WI38 (cell line): ENCODE measurements at regions not wholly inside any gene's neighbourhood (a gene's known extent, or its start where the extent isn't known, plus 50 kb on each side); places are given as distances from the start of the nearest gene placed in this dataset.

Experiments
- H3K4me3 ChIP-seq: 2 replicates; pipeline ENCODE4 v1.5.1; 2011; ENCODE audit warnings: low read depth, mild to moderate bottlenecking, control low read depth, low read length
- TF ChIP-seq, protein P1 (sequence below): IDR thresholded peaks from 2 replicates; pipeline ENCODE4 v1.5.1; 2012; ENCODE audit warnings: low read depth, mild to moderate bottlenecking, control low read depth, low read length

DNA sequence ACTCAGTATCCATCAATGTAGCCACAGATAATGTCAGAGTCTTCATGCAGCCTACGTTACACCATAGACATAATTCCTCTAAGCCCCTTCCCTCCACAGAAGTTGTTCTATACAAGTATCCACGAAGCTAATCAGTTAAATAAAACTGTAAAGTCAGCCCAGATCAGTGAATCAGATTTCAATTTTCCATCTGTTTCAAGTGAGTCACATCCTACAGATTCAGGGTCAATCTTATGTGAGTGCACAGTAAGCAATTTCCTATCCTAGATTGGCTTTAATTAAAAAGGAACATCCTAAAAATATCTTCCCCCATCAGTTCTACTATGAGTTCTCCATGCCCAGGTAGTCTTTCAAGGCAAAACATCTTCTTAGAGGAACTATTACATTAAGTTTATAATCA, 402.5 kb downstream of the EFNA5 start:
- TF ChIP-seq, protein P1, sequence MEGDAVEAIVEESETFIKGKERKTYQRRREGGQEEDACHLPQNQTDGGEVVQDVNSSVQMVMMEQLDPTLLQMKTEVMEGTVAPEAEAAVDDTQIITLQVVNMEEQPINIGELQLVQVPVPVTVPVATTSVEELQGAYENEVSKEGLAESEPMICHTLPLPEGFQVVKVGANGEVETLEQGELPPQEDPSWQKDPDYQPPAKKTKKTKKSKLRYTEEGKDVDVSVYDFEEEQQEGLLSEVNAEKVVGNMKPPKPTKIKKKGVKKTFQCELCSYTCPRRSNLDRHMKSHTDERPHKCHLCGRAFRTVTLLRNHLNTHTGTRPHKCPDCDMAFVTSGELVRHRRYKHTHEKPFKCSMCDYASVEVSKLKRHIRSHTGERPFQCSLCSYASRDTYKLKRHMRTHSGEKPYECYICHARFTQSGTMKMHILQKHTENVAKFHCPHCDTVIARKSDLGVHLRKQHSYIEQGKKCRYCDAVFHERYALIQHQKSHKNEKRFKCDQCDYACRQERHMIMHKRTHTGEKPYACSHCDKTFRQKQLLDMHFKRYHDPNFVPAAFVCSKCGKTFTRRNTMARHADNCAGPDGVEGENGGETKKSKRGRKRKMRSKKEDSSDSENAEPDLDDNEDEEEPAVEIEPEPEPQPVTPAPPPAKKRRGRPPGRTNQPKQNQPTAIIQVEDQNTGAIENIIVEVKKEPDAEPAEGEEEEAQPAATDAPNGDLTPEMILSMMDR = no peak

DNA sequence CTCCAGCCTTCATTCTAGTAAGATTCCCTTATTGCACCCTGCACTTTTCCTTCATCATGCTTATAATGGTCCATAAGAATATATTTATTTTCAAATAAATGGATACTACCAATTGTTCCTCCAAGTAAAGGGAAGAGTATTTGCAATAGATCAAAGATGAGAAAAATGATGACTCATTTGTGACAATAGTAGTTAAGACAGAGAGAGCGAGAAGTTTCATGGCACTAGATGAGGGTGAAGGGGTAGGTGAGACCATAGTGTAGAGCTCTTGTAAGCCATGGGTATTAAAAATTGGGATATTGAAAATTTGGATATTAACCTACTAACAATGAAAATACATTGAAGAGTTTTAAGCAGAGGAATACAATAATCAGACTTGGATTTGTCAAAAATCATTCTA, 404.6 kb downstream of the EFNA5 start:
- TF ChIP-seq, protein P1 = no peak
- H3K4me3 ChIP-seq = no peak overlapping the region

More for the DNA sequence above, 402.5 kb downstream of the EFNA5 start:
- no peak overlapping the region for H3K4me3 ChIP-seq

DNA sequence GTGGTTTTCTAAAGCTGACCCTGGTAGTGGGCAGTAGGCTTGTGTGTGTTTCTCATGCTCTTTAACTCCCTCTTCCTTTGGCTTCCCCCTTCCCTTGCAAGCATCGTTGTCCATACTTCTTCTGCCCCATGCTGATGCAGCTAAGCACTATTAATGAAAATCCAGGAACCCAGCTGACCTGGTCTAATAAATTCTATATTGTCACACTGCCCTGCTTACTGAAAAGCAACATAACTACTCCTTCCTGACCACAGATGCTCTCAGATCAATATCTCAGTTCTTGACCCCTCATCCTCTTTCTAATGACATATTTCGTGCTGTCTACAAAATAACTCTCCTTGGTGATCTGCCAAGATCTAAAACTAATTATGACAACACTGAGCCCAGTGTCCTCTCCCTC, 405.5 kb downstream of the EFNA5 start:
- TF ChIP-seq, protein P1 = no peak
- H3K4me3 ChIP-seq = no peak overlapping the region

DNA sequence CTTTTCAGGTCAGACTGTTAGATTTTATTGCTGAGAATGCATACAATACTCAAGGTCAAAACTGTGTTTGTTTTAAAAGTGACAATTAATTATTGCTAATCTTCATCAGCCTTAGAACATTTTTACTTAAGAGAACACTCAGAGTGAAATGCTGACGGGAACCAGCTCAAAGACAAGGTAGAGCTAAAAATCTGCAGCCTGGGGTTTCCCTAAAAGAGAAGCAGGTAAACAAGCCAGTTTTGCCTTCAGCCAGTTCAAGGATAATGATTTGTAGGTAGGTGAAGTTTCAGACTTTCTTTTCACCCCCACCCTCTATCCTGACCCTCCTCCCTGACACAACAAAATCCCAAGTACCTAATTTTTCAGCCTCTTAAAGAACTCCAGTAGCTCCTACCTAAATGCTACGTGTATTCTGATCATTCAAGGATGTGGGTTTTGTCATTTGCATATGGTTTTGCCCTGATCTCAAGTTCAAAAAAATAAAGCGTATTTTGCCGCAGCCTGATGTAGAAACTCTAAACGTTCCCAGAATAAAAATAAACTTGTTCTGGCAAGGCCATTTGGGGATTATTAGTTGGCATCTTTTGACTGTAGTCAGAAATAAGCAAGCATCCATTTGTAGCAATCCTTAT, 407.2 kb downstream of the EFNA5 start:
- TF ChIP-seq, protein P1 = no peak
- no peak overlapping the region for H3K4me3 ChIP-seq

DNA sequence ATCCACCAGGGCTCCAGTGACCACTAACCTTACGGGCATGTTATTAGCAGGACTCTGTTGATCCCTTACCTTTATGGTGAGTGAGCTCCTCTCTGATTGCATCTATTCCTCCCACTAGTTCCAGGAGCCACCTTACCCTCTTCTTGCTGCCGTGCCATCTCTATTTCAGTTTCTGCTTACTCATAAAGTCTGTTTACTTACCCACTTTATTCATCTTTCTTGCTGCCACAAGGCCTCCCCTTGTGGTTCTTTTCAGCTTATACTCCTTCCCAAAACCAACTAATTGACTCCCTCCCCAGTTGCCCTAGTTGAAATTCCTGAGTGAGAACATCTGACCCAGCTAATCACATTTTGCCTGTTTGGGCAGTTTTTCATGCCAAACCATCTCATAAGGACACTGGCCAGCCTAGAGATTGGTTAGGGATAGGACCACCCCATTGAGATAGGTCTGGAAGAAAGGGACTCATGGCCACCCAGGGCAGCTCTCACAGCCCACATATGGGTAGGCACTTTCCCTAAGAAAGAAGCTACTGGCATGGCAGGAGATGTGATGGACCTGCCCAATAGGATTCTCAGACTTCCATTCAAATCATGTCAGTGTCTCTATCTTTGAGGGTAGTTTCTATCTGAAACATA, 412.7 kb downstream of the EFNA5 start:
- H3K4me3 ChIP-seq = no peak overlapping the region
- TF ChIP-seq, protein P1 = no peak

DNA sequence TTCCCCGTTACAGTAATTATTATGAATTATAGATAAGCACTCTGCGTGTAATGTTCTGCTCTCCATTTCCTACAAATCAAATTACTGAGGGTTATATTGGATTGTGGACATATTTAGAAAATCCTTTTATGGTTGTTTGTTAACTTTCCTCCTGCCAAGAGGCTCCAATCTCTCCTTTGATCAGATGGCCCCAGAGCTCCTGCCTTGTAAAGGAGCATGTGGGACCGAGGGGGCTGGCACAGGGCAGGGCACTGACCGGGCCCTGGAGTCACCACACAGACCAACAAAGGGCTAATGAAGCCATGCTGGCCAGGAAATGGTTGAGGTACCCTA, 415.9 kb downstream of the EFNA5 start:
- H3K4me3 ChIP-seq = no peak overlapping the region
- TF ChIP-seq, protein P1 = no peak

DNA sequence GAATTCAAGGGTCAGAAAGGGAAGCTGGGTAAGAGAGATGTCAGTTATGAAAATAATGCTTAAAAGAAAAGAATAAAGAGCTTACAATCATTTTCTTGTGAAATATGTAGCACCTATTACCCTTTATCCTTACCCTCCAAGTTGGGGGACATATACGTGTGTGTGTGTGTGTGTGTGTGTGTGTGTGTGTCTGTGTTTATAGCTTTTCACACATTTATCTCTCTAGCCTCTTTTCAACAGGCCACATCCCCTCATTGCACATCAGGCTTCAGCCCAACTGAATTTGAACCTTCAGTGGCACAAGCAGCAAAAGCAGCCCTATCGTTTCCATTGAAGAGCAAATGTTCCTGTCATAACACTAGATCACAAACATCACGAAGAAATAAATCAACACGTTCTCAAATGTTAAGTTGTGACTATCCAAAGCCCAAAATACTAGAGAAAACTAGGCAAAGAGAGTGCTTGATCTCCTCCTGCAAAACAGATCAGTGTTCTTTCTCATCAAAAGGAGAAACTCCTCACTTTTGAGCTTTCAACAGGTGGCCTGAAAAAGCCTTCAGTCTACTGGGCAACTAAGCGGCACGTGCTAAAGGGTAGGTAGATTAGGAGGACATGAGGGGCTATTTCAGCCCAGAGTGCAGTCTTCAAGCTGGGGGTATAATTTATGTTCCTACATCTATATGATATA, 416.4 kb downstream of the EFNA5 start:
- H3K4me3 ChIP-seq = no peak overlapping the region
- TF ChIP-seq, protein P1 = no peak
